GM21390 (cell line): ENCODE measurements at regions not wholly inside any gene's neighbourhood (a gene's known extent, or its start where the extent isn't known, plus 50 kb on each side); places are given as distances from the start of the nearest gene placed in this dataset.
"Not testable (repeated sequence)": the region's sequence is repeated elsewhere in the genome, so short reads cannot be mapped to it uniquely, and the experiment has no call there.

Experiments used
- ATAC-seq: cut with Tn5 transposase; IDR thresholded peaks from one replicate; pipeline ENCODE4 v1.9.1; 2021; ENCODE audit not compliant: unreplicated experiment

DNA sequence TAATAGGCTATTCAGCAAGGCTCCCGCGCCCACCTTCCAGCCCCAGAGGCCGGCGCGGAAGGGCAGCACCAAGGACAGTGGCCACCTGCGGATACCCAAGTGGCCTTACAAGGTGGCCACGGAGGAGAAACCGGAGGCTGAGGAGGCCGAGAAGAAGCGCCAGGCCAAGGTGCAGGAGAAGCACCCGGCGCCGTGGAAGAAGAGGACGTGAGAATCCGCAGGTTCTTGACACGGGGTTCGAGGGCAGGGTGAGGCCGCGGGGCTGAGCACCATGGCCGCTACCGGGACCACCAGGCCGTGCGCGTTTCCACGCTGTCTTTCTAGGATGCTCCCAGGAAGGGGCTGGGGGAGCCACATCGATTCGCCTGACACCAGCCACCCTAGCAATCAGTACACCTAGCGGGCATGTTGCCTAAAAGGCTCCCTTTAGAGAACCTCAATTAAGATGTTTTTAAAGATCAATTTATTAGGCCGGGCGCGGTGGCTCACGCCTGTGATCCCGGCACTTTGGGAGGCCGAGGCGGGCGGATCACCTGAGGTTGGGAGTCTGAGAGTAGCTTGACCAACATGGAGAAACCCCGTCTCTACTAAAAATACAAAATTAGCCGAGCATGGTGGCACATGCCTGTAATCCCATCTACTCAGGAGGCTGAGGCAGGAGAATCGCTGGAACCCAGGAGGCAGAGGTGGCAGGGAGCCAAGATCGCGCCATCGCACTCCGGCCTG lies 134.3 kb upstream of the OR4C13 start:
- not testable (repeated sequence) for ATAC-seq

DNA sequence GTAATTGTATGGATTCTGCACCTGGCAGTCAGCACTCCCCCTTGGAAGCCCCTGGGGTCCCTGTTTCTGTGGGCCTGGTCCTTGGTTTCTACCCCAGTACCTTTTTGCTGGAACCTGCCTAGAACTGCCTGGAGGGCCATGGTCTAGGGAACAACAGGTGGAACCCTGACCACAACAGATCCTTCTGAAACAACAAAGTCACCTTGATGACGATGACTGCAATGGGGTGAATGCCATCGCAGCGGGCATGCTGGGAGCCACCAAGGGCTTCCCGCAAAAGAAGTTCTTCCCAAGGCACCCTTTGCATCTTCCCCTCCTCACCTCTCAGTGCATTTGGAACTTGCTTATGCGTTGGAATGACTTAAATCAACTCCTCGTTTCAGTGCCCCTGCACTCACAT lies 129.0 kb upstream of the OR4C13 start:
- not testable (repeated sequence) for ATAC-seq

DNA sequence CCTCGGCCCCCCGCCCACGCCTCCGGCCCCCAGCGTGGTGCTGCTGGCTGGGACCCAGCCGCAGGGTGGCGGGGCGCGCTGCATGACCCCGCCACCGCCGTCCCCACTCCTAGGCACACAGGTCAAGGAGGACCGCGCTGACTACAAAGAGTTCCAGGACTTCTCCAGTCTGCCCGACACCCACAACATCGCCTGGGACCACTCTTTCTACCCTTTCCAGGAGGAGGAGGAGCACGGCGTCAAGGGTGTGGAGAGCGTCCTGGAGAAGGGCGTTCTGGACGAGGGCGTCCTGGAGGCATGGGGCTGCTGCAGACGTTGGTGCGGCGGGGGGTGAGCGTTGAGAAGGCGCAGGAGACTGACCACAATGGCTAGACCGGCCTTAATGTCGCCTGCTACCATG lies 101.7 kb upstream of the OR4C13 start:
- not testable (repeated sequence) for ATAC-seq

DNA sequence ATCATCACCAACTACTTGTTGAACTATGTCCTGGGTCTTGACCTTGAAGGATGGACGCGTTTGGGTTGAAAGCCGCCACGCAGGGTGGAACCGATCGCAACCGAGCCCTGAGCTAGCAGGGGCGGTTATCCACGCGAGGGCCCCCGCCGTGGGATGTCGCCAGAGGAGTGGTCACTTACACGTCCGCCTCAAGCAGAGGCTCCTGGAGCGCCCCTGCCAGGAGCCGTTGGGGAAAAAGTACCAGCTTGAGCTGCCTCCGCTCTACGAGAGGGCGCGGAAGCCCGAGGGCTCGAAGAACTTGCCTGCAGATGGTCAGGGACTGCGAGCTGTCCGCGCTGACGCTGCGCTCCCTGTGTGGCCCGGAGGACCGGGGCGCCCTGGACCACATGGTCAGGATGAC lies 100.7 kb upstream of the OR4C13 start:
- ATAC-seq = no peak

DNA sequence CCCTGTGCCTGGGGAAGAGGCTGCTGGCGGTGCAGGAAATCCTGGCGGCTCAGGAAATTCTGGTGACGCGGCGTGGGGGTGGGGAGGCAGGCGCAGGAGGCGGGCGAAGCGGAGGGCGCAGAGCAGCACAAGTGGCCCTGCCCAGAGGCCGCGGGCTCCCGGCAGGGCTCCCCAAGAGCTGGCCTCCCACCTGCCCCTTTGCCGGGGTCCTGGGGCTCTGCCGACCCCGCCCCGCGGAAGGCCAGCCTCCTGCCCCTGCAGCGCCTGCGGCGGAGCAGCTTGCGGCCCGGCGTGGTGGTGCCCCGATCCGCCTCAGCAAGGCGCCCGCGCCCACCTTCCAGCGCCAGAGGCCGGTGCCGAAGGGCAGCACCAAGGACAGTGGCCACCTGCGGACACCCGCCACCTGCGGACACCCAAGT lies 100.2 kb upstream of the OR4C13 start:
- ATAC-seq = no peak

DNA sequence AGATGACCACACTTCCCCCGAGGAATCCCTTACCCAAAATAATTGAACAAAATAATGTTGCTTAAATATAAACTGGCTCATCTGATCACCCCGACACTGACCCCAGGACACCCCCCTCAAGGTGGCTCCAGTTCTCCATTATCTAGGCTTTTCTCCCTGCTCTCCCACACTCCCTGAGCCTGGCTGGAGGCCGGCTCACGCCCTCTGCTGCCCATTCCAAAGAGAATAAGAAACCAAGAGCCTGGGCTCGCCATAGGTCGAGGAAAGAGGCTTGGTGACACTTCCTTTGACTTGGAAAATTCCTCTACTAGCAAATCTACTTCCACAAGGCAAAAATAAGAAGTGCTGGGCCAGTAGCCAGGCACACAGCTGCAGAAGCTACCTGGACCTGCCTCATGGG lies 63.3 kb upstream of the OR4C13 start:
- ATAC-seq = not testable (repeated sequence)

DNA sequence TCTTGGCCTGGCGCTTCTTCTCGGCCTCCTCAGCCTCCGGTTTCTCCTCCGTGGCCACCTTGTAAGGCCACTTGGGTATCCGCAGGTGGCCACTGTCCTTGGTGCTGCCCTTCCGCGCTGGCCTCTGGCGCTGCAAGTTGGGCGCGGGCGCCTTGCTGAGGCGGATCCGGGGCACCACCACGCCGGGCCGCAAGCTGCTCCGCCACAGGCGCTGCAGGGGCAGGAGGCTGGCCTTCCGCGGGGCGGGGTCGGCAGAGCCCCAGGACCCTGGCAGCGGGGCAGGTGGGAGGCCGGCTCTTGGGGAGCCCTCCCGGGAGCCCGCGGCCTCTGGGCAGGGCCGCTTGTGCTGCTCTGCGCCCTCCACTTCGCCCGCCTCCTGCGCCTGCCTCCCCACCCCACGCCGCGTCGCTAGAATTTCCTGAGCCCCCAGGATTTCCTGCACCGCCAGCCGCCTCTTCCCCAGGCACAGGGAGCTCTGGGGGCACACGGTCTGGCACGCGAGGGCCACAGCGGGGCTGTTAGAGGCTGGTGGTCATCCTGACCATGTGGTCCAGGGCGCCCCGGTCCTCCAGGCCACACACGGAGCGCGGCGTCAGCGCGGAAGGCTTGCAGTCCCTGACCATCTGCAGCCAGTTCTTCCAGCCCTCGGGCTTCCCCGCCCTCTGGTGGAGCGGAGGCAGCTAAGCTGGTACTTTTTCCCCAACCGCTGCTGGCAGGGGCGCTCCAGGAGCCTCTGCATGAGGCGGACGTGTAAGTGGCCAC lies 60.1 kb upstream of the OR4C13 start:
- ATAC-seq = not testable (repeated sequence)

DNA sequence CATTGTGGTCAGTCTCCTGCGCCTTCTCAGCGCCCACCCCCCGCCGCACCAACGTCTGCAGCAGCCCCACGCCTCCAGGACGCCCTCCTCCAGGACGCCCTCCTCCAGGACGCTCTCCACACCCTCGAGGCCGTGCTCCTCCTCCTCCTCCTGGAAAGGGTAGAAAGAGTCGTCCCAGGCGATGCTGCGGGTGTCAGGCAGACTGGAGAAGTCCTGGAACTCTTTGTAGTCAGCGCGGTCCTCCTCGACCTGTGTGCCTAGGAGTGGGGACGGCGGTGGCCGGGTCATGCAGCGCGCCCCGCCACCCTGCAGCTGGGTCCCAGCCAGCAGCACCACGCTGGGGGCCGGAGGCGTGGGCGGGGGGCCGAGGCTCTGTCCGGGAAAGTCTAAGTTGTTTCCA lies 58.7 kb upstream of the OR4C13 start:
- not testable (repeated sequence) for ATAC-seq
